ENCODE measurements at regions not wholly inside any gene's neighbourhood (a gene's known extent, or its start where the extent isn't known, plus 50 kb on each side); places are given as distances from the start of the nearest gene placed in this dataset.

GRCh38 chr1:102783487-102783886 is 324.8 kb downstream of the COL11A1 start:
- POLR2A ChIA-PET (ENCODE audit: unreplicated experiment): no interaction called here
- Histone ChIP-seq H3K4me3 (no peak overlapping the region), H4K20me1 (ENCODE audit: insufficient read depth) (no peaks in the 10 kb centered on the region), H3K27me3 (ENCODE audit: insufficient read depth, low read depth) (no peaks in the 10 kb centered on the region), H3K9me2 (ENCODE audit: insufficient read depth) (no peaks in the 10 kb centered on the region), H3K27ac (no peak overlapping the region), H3K36me3 (ENCODE audit: low read depth) (no peaks in the 10 kb centered on the region), H2AFZ (no peak overlapping the region), H3K4me2 (no peak overlapping the region), H3K4me1 (replicated peaks; ENCODE audit: insufficient read depth) (no peaks in the 10 kb centered on the region), H3F3A (ENCODE audit: insufficient read depth, low read depth) (no peaks in the 10 kb centered on the region), H3K79me2 (ENCODE audit: low read depth) (no peaks in the 10 kb centered on the region), H3K9me3 (ENCODE audit: insufficient read depth, low read depth) (peaks cover 6% of the 10 kb centered on the region)
- no TSS peak for BruUV-seq (replicated peaks)
- intact Hi-C loops (cut with micrococcal nuclease; ENCODE audit: unreplicated experiment): no loop called here
- CTCF ChIA-PET: no interaction called here
- no peak for DNase-seq
- TF ChIP-seq EZH2 (IDR thresholded peaks at IDR 0.05; ENCODE audit: low read depth): no peak
- no peak for TF ChIP-seq CTCF (conservative IDR thresholded peaks at IDR 0.05)

GRCh38 chr1:102782144-102782543 is 326.2 kb downstream of the COL11A1 start:
- Histone ChIP-seq H3K4me1 (replicated peaks; ENCODE audit: insufficient read depth) (no peaks in the 10 kb centered on the region), H3K9me3 (ENCODE audit: insufficient read depth, low read depth) (peaks cover 6% of the 10 kb centered on the region), H3K27ac (no peak overlapping the region), H4K20me1 (ENCODE audit: insufficient read depth) (no peaks in the 10 kb centered on the region), H3K4me3 (no peak overlapping the region), H2AFZ (no peak overlapping the region), H3K79me2 (ENCODE audit: low read depth) (no peaks in the 10 kb centered on the region), H3K27me3 (ENCODE audit: insufficient read depth, low read depth) (no peaks in the 10 kb centered on the region), H3F3A (ENCODE audit: insufficient read depth, low read depth) (no peaks in the 10 kb centered on the region), H3K36me3 (ENCODE audit: low read depth) (no peaks in the 10 kb centered on the region), H3K4me2 (no peak overlapping the region), H3K9me2 (ENCODE audit: insufficient read depth) (no peaks in the 10 kb centered on the region)
- ChIA-PET CTCF (no interaction called here), POLR2A (ENCODE audit: unreplicated experiment) (no interaction called here)
- no peak for DNase-seq
- TF ChIP-seq EZH2 (IDR thresholded peaks at IDR 0.05; ENCODE audit: low read depth): no peak
- no peak for TF ChIP-seq CTCF (conservative IDR thresholded peaks at IDR 0.05)
- BruUV-seq (replicated peaks): no TSS peak
- intact Hi-C loops (cut with micrococcal nuclease; ENCODE audit: unreplicated experiment): no loop called here

- no peaks in the 10 kb centered on the region for H3F3A ChIP-seq (ENCODE audit: insufficient read depth, low read depth)
- H3K4me3 ChIP-seq: no peak overlapping the region
- no peaks in the 10 kb centered on the region for H4K20me1 ChIP-seq (ENCODE audit: insufficient read depth)
- H3K4me1 ChIP-seq (replicated peaks; ENCODE audit: insufficient read depth): no peaks in the 10 kb centered on the region; the same call in 1 of the 2 replicates
- H3K9me2 ChIP-seq (ENCODE audit: insufficient read depth): no peaks in the 10 kb centered on the region; the same call in 1 of the 2 replicates
- DNase-seq: no peak
- POLR2A ChIA-PET (ENCODE audit: unreplicated experiment): no interaction called here
- no peak overlapping the region for H2AFZ ChIP-seq
- no peaks in the 10 kb centered on the region for H3K36me3 ChIP-seq (ENCODE audit: low read depth)
- TF ChIP-seq CTCF (conservative IDR thresholded peaks at IDR 0.05): no peak
- no peak for TF ChIP-seq EZH2 (IDR thresholded peaks at IDR 0.05; ENCODE audit: low read depth)
- H3K79me2 ChIP-seq (ENCODE audit: low read depth): no peaks in the 10 kb centered on the region
- CTCF ChIA-PET: no interaction called here
- H3K9me3 ChIP-seq (ENCODE audit: insufficient read depth, low read depth): no peaks in the 10 kb centered on the region; the same call in 1 of the 2 replicates
- intact Hi-C loops (cut with micrococcal nuclease; ENCODE audit: unreplicated experiment): no loop called here
- H3K27ac ChIP-seq: no peak overlapping the region
- no peak overlapping the region for H3K4me2 ChIP-seq
- no peaks in the 10 kb centered on the region for H3K27me3 ChIP-seq (ENCODE audit: insufficient read depth, low read depth)
- no TSS peak for BruUV-seq (replicated peaks)
These were observed 332.3 kb downstream of the COL11A1 start for GRCh38 chr1:102776071-102776470.

All from PC-9 (cell line).